ENCODE measurements at regions not wholly inside any gene's neighbourhood (a gene's known extent, or its start where the extent isn't known, plus 50 kb on each side); places are given as distances from the start of the nearest gene placed in this dataset.

- TF ChIP-seq CTCF (IDR thresholded peaks at IDR 0.05) (no peak), POLR2A (IDR thresholded peaks at IDR 0.05) (no peak)
Measured at GRCh38 chr10:131588704-131589220, 277.2 kb upstream of the TCERG1L start.
